Tibial nerve (tissue), 3 donors: ENCODE measurements at regions not wholly inside any gene's neighbourhood (a gene's known extent, or its start where the extent isn't known, plus 50 kb on each side); places are given as distances from the start of the nearest gene placed in this dataset.

ENCODE experiments used
- EP300 ChIP-seq, 2 donors: sonication (generic); formaldehyde crosslinking; IDR thresholded peaks; one replicate each; pipeline ENCODE4 v1.6.1; 2017; ENCODE audit warnings: antibody characterized with exemption in 2 of 2, mild to moderate bottlenecking in 1 of 2
- POLR2A ChIP-seq, 2 donors: fragments of 450-650 bp; IDR thresholded peaks; one replicate each; pipeline ENCODE4 v1.6.1; 2017; ENCODE audit warnings: antibody characterized with exemption in 2 of 2, mild to moderate bottlenecking in 2 of 2, moderate library complexity in 2 of 2

- TF ChIP-seq POLR2A (IDR thresholded peaks at IDR 0.05) (no peak), EP300 (IDR thresholded peaks at IDR 0.05) (no peak)
These were observed 207.6 kb upstream of the LUZP2 start for GRCh38 chr11:24289301-24289700.
